Activated T-cell treated with anti-CD3 and anti-CD28 coated beads for 24 hours (primary cell): ENCODE measurements at regions not wholly inside any gene's neighbourhood (a gene's known extent, or its start where the extent isn't known, plus 50 kb on each side); places are given as distances from the start of the nearest gene placed in this dataset.

ENCODE experiments used
- DNase-seq: peaks from one replicate; pipeline ENCODE4 v3.0.0-alpha.2; 2020; ENCODE audit warnings: low read depth

DNA sequence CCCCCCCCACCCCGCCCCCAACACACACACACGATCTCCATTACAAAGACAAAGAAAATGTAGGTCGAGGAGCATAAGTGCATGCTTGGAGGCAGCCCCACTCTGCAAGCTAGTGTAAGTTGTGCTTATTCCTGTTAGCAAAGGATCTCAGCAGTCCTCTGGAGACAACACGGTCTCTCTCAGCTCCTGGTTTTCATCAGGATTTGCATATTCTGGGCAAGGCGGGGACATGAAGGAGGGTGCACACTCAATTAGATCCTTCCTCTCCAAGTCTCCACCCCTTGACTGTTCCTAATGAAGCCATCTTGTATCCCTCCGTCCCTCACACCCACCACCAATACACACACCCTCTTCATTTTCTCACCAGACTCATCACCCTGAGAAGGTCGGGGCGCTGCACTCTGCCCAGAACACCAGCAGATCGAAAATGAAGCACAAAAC lies 63.8 kb downstream of the MRPL46 start:
- DNase-seq: no peak

- no peak for DNase-seq
Measured at GRCh38 chr15:88401996-88402656, 65.1 kb downstream of the MRPL46 start.

- DNase-seq: no peak
Measured at GRCh38 chr15:88401251-88401995, 65.8 kb downstream of the MRPL46 start.

GRCh38 chr15:88400591-88401250 lies 66.5 kb downstream of the MRPL46 start:
- DNase-seq: no peak

DNA sequence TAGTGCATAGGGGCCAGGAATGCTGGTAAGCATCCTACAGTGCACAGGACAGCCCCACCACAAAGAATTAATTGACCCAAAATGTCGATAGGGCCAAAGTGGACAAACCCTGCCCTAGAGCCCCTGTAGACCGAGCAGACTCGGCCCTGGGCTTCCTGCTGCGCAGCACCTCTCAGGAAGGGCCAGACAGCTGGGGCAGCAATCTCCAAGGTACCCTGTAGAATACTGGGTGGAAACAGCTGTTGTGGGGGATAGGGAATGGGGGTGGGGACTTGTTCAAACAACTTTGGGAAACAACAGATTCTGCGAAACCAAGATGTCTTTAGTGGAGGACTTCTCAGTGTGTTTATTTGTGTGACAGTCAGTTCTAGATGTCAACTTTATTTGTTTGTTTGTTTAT lies 67.1 kb downstream of the MRPL46 start:
- no peak for DNase-seq

DNA sequence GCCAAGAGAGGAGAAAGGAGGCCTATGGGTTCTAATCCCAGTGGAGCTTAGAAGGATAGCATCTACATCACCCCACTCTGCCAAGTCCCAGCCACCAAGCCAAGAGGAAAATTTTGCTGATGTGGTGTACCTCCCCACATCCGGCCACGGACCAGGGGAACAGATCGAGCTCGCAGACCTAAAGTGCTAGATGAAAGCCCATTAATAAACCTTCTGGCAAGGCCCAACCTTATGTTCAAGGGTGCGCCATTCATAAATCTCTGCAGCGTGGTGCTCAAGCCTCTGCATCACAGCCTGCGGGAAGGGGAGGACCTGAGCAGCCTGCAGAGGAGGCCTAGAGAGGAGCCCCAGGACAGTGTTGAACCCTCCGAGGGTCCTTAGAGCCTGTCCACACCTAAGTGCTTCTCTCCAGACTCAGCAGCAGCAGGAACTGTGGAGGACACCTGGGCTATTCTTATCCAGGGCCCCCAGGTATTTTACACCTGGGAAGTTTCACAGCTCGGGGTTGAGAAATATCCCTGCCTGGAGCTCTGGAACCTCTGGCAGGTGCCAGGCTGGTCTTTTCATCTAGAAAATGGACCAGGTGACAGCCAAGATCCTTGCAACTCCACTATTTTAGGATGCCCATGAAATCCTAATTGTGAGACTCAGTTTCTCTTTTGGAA lies 68.0 kb downstream of the MRPL46 start:
- no peak for DNase-seq

DNA sequence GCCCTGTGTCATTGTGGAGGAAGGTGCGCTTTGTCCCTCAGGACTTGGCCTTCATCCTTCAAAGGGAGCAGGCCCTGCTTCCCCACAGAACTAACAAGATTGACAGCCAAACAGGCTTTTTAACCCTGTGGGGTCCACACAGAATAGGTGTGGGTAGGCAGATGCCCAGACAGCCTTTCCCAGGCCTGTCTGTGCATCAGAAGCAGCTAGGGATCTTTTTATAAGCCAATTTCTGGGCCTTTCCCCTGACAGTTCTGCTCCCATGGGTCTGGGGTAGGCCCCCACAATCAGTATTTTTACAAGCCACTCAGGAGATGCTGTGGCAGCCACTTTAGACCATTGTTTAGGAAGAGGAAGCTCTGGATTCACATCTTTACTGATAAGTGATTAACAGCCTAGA lies 69.2 kb downstream of the MRPL46 start:
- no peak for DNase-seq

GRCh38 chr15:88397506-88397905 lies 69.7 kb downstream of the MRPL46 start:
- no peak for DNase-seq

DNA sequence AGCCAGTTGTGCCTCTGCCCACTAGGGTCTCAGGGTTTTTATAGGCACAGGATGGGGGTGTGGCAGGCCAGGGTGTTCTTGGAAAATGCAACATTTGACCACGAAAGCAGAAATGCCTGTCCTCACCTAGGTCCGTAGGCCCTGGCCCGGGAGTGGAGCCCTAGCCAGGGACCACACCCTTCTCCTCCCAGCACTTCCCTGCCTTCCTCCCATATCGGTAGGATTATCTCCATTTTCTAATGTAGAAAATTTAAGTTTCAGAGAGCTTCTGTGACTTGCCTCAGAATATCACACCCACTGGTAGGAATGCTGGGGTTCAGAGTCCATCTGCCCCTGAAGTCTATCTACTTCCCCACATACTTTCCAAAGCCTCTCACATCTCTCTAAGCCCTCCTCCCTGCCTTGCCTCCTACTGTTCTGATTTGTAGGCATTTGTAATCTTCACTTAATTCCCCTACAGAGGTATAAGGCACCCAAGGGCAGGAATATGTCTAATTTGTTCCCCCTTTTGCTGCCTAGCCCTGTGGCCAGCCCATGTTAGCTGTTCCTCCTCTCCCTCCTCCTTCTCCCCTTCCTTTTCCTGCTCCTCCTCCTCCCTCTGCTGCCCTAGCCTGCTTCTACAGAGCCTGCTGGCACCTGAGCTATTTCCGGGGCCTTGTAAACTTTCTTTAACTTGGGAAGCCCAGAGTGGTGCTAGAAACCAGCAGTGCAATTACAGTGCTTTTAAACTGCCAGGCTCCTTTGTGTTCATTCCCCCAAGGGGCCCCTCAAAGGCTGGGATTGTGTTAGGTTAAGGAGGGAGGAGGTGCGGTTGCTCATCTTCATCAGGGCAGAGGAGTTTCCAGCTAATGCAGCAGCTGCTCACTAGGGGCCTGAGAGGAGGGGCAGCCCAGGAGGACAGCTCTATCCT lies 71.1 kb downstream of the MRPL46 start:
- no peak for DNase-seq

DNA sequence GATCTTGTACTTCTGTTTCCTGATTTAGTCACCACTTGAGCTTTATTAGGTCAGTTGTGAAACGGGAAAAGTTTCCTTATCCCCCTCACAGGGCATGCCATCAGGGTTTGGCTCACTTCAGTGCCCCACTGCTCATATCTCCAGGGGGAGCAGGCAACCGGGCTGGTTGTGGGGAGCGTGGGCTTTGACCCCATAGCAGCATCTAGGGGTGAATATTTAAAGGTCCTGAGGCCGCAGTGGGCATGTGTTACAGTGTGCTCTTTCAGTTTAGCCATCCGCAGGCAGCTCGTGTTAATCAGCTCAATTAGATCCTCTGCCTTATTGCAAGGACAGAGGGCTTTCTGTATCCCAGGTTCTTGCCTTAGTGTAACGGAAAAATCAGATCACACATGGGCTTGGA lies 71.9 kb downstream of the MRPL46 start:
- no peak for DNase-seq

DNA sequence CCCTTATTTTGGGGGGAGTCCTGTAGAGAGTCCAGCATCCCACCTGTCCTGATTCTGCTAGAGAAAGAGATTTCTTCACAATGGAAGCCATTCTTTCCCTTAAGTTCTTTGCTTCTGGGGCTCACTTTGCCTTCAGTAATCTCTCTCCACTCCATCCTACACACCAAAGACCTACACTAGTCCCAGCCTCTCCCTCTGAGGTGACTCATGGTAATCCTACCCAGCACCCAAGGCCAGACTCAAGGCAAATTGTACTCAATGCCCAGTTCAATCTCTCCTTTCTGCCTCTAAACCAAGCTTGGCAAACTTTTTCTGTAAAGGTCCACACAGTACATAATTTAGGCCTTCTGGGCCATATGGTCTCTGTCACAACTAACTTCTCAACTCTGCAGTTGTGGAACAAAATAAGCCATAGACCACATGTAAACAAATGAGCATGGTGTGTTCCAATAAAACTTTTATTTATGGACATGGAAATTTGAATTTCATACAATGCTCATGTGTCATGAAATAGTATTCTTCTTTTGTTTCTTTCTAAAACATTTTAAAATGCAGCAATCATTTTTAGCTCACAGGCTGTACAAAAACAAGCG lies 72.5 kb downstream of the MRPL46 start:
- no peak for DNase-seq

DNA sequence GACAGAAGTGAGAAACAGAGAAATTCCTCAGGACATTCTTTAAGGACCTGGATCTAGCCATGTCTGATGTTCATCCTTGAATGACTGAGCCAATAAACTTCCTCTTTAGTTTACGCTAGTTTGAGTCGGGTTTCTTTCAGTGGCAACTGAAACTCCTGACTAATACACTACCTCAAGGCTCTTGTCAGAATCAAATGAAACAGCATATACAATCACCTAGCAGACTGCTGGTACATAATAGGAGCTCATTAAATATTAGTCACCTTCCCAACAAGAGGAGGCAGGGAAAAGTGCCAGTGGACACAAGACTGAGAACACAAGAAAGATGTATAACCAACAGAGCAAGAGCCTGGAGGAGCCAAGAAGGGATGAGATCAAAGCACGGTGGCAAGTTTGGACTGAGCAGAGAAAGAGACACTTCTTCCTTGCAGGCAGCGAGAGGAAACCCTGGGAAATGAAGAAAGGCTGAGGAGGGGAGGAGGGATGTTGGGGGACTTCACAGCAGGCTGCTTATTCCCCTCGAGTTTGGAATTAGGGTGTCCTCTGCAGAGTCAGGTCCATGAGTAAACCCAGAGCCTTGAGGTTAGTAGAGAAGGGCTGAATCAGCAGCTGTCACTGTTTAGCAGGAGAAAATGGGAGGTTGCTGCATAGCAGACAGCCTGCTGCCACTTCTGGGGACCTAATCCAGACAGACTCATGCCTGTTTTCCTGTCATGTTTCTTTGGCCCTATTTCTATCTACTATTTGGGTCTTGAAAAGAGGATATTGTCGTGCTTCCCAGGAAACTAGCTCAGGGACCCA lies 73.3 kb downstream of the MRPL46 start:
- DNase-seq: no peak

GRCh38 chr15:88391700-88392099 lies 75.5 kb downstream of the MRPL46 start:
- no peak for DNase-seq

DNA sequence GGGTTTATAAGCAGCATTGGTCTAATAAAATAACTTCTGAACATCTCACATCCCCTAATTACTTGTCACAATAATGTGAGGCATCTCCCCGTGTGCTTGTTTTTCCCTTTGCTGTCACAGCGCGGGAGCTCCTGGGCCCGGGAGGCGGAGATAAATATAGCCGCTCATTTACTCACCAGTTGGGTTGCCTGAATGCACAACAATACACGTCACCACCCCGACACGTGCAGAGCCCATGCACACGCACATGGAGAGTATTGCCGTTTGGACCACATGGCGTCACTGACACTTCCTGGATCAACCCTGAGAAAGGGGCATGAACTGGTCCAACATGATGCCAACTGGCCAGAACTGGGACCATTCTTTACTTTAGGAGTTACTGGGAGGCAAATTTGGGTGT lies 76.2 kb downstream of the MRPL46 start:
- no peak for DNase-seq

GRCh38 chr15:88390164-88390901 lies 76.9 kb downstream of the MRPL46 start:
- no peak for DNase-seq

- DNase-seq: no peak
Measured at GRCh38 chr15:88389120-88389519, 78.1 kb downstream of the MRPL46 start.

GRCh38 chr15:88388686-88389085 lies 78.5 kb downstream of the MRPL46 start:
- no peak for DNase-seq

DNA sequence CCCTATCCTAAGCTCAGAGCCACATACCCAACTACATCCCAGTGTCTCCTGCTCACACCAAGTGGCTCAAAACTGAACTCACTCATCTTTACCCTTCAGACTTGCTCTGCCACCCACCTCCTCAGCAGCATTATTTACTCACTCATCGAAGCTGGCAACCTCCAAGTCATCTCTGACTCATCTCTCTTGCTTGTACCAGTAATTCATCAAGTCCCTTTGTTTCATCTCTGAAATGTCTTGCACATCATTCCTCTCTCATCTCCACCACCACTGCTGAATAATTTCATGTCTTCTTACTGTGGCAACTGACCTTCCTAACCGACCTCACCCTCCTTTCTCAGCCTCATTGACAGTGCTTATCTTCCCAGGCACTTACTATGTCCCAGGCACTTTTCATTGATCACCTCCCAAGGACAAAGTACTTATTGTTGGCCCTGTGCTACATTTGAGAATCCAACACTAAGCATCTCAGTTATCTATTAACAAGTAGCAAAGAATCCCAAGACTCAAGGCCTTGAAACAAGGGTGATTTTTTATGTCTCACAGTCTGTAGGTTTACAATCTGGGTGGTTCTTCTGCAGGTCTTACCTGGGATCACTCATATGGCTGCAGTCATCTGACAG lies 82.0 kb downstream of the MRPL46 start:
- no peak for DNase-seq

GRCh38 chr15:88383354-88383753 lies 83.8 kb downstream of the MRPL46 start:
- DNase-seq: no peak
